Islet precursor cell (in vitro differentiated cells): ENCODE measurements at regions not wholly inside any gene's neighbourhood (a gene's known extent, or its start where the extent isn't known, plus 50 kb on each side); places are given as distances from the start of the nearest gene placed in this dataset.

ENCODE experiments used
- DNase-seq: peaks from one replicate; pipeline ENCODE4 v3.0.0-alpha.2; 2018

DNA sequence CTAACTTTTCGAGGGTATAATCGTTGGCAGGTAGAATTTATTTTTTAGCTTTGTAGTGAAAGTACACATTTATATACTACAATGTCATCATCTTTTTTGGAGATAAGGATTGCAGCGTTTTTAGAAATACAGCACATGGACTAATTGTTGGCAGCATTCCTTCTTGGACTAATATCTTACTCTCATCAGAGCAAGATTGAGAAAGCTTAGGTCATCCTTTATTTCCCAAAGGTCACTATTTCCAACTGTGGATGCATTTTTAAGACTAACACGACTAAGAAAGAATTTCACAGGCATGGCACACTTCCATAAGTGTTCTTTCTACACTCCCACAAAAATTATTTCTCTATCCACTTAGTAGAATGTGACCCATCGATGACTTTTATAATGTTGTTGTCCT is 732.3 kb downstream of the NCAM2 start:
- DNase-seq, result no peak

DNA sequence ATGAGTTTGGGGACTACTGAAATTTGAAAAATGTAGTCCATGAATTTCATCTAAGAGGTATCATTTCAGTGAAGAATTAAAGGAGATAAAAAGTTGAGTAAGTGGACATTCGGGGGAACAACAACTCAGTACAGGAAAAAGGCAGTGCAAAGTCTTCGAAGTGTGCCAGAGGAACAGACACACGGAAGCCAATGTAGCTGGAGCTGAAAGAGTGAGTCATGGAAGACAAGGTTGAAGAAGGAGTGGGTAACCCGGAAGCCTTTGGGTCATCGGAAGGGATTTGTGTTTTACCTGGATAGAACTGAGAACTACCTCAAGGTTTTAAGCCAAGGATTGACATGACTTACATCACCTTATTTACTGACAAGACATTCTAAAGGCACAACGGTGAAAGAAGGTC is 733.4 kb downstream of the NCAM2 start:
- DNase-seq, result no peak

DNA sequence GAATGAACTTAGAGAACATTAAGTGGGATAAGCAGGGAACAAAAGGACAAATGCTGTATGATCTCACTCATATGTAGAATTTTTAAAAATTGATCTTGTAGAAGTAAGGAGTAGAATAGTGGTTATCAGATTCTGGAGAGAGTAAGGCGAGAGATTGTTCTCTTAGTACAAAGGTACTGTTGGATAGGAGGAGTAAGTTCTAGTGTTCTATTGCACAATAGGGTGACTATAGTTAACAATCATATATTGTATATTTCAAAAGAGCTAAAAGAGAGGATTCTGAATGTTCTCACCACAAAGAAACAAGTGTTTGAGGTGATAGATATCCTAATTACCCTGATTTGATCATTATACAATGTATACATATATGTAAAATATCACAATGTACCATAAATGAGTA is 735.9 kb downstream of the NCAM2 start:
- DNase-seq, result no peak

DNA sequence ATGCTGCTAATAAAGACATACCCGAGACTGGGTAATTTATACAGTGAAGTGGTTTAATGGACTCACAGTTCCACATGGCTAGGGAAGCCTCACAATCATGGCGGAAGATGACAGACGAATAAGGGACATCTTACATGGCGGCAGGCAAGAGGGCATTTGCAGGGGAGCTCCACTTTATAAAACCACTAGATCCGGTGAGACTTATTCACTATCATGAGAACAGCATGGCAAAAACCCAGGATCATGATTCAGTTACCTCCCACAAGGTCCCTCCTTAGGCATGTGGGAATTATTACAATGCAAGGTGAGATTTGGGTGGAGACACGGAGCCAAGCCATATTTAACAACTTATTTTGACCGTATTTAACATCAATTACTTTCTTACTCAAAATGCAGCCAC is 739.0 kb downstream of the NCAM2 start:
- DNase-seq, result no peak

GRCh38 chr21:21740207-21740606 is 742.0 kb downstream of the NCAM2 start:
- DNase-seq, result no peak

DNA sequence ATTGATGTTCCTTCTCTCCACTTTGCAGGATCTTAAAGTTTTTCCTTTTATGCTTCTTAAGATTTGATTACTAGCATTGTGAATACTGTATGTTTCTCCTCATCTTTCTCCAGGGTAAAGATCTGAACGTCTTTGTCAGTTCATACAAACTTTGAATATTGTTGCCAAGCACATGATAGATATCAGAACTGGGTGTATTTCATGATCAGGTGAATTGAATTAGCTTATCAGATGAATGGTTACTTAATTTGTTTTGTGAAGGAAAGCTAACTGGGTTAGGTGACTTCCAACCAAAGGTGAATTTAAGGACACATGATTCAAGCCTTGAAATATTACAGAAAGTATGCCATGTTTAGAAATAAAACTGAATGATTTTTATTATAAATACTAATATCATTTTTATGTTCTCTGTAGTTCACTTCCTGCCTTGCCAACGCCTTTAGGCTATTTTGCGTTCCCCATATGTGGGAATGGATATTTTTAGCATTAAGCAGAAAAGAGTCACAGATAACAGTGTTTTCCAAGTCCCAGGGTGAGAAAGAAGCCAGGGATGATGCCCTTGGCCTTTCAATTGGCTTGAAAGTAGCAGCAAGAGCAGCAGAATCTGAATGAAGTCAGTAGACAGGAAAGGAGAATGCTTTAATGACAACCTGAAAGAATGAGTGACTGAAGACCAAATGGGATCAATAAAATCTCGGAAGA is 752.1 kb downstream of the NCAM2 start:
- DNase-seq, result no peak

GRCh38 chr21:21751286-21751685 is 753.1 kb downstream of the NCAM2 start:
- DNase-seq, result no peak

DNA sequence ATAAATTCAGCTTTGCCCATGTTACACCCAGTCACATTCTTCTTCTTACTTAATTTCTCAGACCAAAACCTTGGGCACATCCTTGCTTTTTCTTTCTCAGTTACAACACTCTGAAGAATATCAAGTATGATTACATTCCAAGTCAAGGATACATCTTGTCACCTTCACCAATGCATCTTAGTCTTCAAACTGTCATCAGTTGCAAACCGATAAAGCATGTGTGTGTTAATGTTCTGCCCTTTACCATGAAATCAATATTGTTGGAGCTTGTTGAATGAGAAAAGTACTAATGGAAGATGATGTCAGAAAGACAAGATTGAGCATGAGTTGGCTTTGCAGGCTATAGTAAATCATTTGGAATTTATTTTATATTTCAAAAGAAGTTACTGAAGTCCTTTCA is 764.6 kb downstream of the NCAM2 start:
- DNase-seq, result no peak

DNA sequence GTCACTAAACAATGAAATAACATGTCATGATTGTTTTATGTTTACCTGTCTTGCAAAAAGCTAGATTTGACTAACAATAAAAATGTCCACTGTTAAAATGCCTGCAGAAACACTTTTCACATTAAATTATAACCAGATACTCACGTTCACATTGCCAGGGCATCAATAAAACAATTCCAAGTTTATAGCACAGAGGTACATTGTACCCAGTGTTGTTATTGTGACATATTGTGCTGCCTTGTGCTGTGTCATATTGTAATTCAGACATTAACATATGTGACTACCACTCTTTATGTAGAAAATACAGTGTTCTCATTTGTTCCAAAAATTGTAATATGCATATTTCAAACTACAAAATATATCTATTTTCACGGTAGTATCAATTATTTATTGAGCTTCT is 766.1 kb downstream of the NCAM2 start:
- no peak for DNase-seq

DNA sequence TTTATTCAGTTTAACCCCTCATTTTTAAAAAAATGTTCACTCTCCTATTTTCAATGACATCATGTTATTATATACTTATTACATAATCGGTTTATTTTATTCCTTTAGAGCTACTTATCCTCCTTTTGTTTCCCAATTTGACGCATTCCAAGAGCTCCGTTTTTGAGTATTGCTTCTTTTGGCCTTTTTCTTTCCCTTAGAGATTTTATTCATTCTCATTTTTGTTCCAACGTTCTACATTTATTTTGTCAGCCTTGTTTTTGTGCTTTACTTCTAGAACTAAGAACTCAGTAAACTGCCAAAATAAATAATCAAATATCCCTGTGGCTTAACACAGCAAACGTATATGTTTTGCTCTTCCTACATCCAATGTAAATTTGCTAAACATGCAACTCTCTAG is 769.1 kb downstream of the NCAM2 start:
- DNase-seq, result no peak

DNA sequence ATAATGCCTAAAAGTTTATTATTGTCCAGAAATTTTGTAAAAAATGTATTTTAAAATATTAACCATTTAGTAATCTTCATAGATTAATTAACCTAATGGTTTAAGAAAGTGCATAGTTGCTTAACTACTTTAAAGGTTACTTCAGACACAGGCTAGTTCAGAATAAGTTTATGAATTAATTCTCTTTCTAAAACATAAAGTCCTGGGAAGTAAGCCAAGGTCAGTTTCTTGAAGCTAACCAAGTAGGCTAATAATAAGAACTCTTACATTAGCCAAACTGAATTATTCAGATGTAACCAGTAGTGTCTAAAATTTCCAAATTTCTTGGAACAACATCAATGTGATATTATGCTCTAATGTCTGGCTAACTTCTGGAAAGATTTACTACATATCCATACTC is 790.4 kb downstream of the NCAM2 start:
- DNase-seq, result no peak

DNA sequence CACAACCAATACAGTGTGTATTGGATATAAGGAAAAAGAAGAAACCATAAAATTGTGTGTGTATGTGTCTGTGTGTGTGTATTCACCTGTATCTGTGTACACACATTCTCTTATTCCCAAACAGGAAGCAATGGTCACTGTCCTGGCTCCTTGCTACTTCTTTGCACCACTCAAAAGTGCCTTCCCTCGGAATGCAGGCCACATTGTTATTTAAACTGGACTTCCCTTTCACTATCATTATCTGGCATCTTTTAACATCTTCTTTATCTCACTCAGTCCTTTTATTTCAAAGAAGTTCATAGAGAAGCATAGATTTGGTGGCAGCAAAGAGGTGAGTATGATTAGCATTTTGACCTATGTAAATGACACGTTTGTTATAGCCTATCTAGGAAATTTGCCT is 803.7 kb downstream of the NCAM2 start:
- no peak for DNase-seq

- DNase-seq, result no peak
Measured at GRCh38 chr21:21806711-21807597, 808.7 kb downstream of the NCAM2 start.

DNA sequence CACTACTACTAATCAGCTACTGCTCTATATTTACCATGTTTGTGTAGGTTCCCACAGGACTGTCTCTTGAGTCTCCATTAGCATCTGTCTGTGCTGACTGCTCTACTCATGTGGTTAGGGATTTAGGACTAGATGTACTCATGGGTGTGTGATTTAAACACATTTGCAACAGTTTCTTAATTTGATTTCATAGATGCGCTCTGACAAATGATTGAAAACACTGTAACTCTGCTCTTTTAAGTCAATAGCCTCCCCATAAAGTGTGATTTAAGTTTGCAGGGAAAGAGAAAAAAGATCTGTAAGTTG is 809.3 kb downstream of the NCAM2 start:
- no peak for DNase-seq

DNA sequence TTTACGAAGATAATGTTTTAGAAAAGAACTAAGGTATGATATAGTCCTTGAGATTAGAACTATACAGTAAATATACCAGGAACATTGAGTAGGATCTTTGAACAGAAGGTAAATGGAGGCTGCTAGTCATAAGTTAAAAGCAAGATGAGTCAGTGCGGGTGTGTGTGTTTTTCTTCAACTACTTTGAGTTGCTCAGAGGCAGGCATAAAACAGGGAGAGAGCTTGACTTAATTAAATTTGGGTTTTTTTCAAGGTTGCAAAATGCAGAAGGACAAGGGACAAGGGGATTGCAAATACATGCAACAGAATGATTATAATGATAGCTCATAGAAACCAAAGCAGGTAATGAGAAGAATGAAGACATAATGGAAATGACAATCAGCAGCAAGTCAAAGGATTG is 815.1 kb downstream of the NCAM2 start:
- DNase-seq, result no peak

GRCh38 chr21:21813934-21814333 is 815.7 kb downstream of the NCAM2 start:
- no peak for DNase-seq

DNA sequence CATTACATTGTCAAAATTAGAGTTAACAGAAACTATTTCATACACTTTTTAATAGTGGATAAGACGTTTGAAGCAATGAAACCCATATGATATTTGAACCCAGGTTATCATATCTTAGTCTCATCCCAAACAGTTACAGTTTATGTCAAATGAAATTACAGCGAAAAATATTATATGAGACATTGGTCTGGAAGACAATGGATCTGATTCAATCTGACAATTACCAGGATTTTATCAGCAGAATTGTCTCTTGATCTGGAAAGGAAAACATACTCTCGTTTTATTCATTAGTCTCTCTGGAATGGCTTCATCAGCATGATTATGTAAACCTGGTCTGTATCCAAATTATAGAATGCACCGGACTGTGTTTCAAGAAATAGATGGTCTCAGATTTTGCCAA is 818.6 kb downstream of the NCAM2 start:
- no peak for DNase-seq

DNA sequence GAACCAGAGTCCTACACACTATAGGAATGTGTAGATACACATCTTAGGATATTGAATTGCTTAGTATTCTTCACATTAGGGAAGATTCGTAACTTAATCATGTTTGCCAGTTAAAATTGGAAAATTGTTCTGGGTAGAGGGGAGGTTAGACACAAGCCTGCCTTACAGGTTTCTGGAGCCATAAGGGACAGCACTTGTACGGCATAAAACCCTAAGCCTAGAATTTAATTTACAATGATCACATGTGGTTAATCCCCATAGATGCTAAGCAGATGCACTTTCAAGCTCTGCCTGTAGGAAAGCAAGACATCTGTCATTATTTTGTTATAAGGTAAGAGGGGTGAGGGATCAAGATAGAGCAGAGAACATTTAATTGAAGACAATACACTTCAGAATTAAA is 820.7 kb downstream of the NCAM2 start:
- no peak for DNase-seq

- DNase-seq, result no peak
Measured at GRCh38 chr21:21828130-21828529, 829.9 kb downstream of the NCAM2 start.

GRCh38 chr21:21831036-21831435 is 832.8 kb downstream of the NCAM2 start:
- no peak for DNase-seq

- no peak for DNase-seq
Measured at GRCh38 chr21:21845901-21846300, 847.7 kb downstream of the NCAM2 start.

DNA sequence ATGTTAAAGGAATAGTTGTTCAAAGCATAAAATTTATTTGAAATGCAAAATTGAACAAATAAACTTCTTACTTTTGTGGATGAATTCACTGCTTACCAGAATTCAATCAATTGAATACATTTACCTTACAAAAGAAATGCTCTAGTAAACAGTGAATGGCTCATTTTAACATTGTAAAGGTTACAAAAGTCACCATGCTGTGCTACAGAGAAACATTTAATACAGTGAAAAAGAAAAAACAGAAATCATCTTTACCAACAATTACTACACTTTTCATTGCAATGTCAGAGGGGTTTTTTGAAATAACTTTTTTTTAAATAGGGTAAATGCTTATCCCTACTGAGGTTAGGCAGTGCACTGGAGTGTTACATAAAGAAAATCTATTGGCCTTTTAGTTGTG is 853.0 kb downstream of the NCAM2 start:
- DNase-seq, result no peak

DNA sequence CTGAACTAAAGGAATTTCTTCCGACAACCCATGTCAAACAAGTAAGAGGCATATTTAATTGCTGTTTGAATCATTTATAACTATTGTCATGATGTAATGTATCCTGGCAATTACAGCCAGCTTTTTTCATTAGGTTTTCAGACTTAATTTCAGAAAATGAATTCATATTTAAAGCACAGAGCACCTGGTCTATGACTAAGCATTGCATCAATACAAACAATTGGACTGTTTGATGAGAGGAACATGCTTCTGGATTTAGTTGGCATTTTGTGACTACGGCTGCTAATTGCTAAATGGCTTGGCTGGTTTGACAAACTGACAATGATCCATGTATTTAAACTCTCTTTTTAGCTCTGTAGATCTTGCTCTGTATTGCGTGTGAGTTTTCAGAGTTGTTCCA is 853.4 kb downstream of the NCAM2 start:
- DNase-seq, result no peak

DNA sequence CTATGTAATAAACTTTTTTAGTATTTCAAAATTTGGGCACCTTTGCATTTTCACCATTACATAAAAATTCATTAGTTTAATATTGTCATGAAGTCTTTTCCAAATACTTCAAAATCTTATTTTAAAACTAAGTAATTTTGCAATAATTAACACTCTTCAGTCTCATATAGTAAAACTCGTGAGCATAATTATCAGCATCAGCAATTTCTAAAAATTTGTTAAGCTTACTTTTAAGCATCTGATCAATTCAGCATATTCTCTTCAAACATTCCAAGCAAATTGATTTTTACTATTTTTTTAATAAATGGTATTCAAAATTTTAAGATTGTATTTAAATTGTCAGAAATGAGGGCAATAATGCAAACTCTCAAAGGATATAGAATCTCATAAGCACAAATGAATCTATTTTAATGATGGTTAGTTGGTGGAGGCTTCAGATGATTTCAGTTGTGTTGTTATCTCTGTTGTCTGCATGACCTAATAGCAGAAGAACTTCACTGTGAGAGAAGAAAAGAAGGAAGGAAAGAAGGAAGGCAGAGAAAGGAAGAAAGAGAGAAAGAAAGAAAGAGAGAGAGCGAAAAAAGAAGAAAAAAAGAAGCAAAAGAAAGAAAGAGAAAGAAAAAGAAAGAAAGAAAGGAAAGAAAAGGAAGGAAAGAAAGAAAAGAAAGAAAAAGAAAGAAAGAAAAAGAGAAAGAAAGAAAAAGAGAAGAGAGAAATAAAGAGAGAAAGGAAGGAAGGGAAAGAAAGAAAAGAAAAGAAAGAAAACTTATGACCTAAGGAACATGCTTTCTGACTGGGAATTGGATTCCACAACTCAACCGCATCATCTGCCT is 860.5 kb downstream of the NCAM2 start:
- DNase-seq, result no peak
